OCI-LY3 (cell line): ENCODE measurements at regions not wholly inside any gene's neighbourhood (a gene's known extent, or its start where the extent isn't known, plus 50 kb on each side); places are given as distances from the start of the nearest gene placed in this dataset.

ENCODE experiments used
- H2AFZ ChIP-seq: fragments of 200-600, 300-600 bp; shearing (Covaris generic); 2 replicates; pipeline ENCODE4 v1.6.0; 2014; ENCODE audit warnings: antibody characterized with exemption, low read depth, low read length
- H3K27ac ChIP-seq: fragments of 200-600, 300-600 bp; sonication (generic); 2 replicates; pipeline ENCODE4 v1.5.1; 2014; ENCODE audit warnings: mild to moderate bottlenecking, low read length, moderate library complexity, mixed read lengths
- H3K27me3 ChIP-seq: fragments of 200-600, 300-600 bp; sonication (generic); 2 replicates; pipeline ENCODE4 v1.6.1; 2014; ENCODE audit warnings: low read depth, low read length, mixed read lengths
- H3K36me3 ChIP-seq: fragments of 200-600, 300-600 bp; sonication (generic); replicated peaks from 2 replicates; pipeline ENCODE3; 2014; ENCODE audit warnings: low read depth, low read length, mixed read lengths
- H3K4me1 ChIP-seq: fragments of 300-600, 200-600 bp; sonication (generic); 2 replicates; pipeline ENCODE4 v1.6.1; 2014; ENCODE audit warnings: low read length, mixed read lengths
- H3K4me2 ChIP-seq: fragments of 200-600, 300-600 bp; sonication (generic); 2 replicates; pipeline ENCODE4 v1.6.1; 2014; ENCODE audit warnings: low read length, mixed read lengths
- H3K4me3 ChIP-seq: fragments of 300-600, 200-600 bp; sonication (generic); 2 replicates; pipeline ENCODE4 v1.5.1; 2014; ENCODE audit warnings: antibody characterized with exemption, mild to moderate bottlenecking, low read length, moderate library complexity
- H3K79me2 ChIP-seq: fragments of 300-600, 200-600 bp; shearing (Covaris generic); 2 replicates; pipeline ENCODE4 v1.6.1; 2014; ENCODE audit warnings: mild to moderate bottlenecking, low read length, mixed read lengths
- H3K9ac ChIP-seq: fragments of 300-600, 200-600 bp; shearing (Covaris generic); 2 replicates; pipeline ENCODE4 v1.6.0; 2014; ENCODE audit warnings: mild to moderate bottlenecking, low read length, moderate library complexity
- H3K9me3 ChIP-seq: fragments of 200-600, 300-600 bp; shearing (Covaris generic); 2 replicates; pipeline ENCODE4 v1.6.1; 2014; ENCODE audit warnings: low read length, mixed read lengths; ENCODE audit not compliant: insufficient read depth
- H4K20me1 ChIP-seq: fragments of 200-600, 300-600 bp; sonication (generic); 2 replicates; pipeline ENCODE4 v1.6.1; 2016; ENCODE audit warnings: low read length, mixed read lengths; ENCODE audit not compliant: insufficient read depth
- EZH2phosphoT487 ChIP-seq: fragments of 200-600 bp; shearing (Covaris generic); IDR thresholded peaks from 2 replicates; pipeline ENCODE4 v1.6.1; 2018; ENCODE audit warnings: antibody characterized with exemption, mixed run types, low read depth
- TF ChIP-seq, protein P1 (sequence below): fragments of 200-600, 300-600 bp; sonication (generic); IDR thresholded peaks from 2 replicates; pipeline ENCODE4 v1.5.1; 2014; ENCODE audit warnings: antibody characterized with exemption, low read length, low read depth

DNA sequence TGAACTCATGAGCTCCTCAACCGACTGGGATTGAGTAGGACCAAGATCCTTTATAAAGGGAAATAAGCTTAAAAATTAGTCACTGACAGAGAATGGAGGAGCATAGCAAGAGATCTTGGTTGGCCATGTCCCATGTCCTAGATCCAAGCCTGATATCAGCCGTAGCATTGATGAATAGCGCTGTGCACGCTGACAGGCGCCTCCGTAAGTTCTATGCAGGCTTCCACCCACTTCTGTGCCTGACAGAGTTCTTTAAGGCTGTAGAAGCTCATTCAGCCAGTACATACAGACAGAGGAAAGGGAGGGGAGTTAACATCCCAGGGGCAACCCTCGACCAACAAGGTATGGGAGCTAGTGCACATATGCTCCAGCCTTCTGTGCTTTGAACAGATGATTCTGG, 251.7 kb upstream of the TBC1D5 start:
- no peaks in the 10 kb centered on the region for H3K9me3 ChIP-seq
- H3K4me1 ChIP-seq = no peaks in the 10 kb centered on the region
- H3K27me3 ChIP-seq = no peaks in the 10 kb centered on the region
- no peaks in the 10 kb centered on the region for H3K79me2 ChIP-seq
- H4K20me1 ChIP-seq = no peaks in the 10 kb centered on the region
- no peak overlapping the region for H3K9ac ChIP-seq
- TF ChIP-seq, protein P1, sequence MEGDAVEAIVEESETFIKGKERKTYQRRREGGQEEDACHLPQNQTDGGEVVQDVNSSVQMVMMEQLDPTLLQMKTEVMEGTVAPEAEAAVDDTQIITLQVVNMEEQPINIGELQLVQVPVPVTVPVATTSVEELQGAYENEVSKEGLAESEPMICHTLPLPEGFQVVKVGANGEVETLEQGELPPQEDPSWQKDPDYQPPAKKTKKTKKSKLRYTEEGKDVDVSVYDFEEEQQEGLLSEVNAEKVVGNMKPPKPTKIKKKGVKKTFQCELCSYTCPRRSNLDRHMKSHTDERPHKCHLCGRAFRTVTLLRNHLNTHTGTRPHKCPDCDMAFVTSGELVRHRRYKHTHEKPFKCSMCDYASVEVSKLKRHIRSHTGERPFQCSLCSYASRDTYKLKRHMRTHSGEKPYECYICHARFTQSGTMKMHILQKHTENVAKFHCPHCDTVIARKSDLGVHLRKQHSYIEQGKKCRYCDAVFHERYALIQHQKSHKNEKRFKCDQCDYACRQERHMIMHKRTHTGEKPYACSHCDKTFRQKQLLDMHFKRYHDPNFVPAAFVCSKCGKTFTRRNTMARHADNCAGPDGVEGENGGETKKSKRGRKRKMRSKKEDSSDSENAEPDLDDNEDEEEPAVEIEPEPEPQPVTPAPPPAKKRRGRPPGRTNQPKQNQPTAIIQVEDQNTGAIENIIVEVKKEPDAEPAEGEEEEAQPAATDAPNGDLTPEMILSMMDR = no peak
- TF ChIP-seq EZH2phosphoT487 = no peak
- H2AFZ ChIP-seq = no peak overlapping the region
- no peak overlapping the region for H3K4me2 ChIP-seq
- no peak overlapping the region for H3K27ac ChIP-seq
- no peak overlapping the region for H3K4me3 ChIP-seq
- no peaks in the 10 kb centered on the region for H3K36me3 ChIP-seq

DNA sequence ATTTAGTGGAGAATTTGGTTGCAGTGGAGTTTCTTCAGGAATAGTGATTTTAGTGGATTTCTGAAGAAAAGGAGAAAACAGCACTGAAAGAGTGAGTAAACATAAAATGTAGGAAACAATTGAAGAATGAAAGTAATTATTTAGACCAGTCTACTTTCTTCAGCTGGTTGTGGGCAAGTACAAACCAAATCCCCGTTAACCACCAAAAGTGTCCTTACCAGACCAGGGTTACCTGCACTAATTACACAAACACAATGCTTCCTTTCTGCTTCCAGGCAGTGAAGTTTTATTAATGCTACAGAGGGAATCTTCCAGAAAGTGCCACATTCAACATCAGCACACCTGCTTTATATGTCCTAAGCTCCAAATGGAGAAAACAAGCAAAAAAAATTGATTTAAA, 248.0 kb upstream of the TBC1D5 start:
- H3K36me3 ChIP-seq = no peaks in the 10 kb centered on the region
- no peaks in the 10 kb centered on the region for H4K20me1 ChIP-seq
- H3K4me2 ChIP-seq = no peak overlapping the region
- 0 out of 2 replicates have a peak, but pooled peaks cover 5% of the 10 kb centered on the region for H3K27me3 ChIP-seq
- no peak overlapping the region for H2AFZ ChIP-seq
- no peak overlapping the region for H3K27ac ChIP-seq
- no peak overlapping the region for H3K9ac ChIP-seq
- TF ChIP-seq, protein P1 = no peak
- TF ChIP-seq EZH2phosphoT487 = no peak
- H3K4me3 ChIP-seq = no peak overlapping the region
- H3K79me2 ChIP-seq = no peaks in the 10 kb centered on the region
- H3K4me1 ChIP-seq = no peaks in the 10 kb centered on the region
- no peaks in the 10 kb centered on the region for H3K9me3 ChIP-seq

DNA sequence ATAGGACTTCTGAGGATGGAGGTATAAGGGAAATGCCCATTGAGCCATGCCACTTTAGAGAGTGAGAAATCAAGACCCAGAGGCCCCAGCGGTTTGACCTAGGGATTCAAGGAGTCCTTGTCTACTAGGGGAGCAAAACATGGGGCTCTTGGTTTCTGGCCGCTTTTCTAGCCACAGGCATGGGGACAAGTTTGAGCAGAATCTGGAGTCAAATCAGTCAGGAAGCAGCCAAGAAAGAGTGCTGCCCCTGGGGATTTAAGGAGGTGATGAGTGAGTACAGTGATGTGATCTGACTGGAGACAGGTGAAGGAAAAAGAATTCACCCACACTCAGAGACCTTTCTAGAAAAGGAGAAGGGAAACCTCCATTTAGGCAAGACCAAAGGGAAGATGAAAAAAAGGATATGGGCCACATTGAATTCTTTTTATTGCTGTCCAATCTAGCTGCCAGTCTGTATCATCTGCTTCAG, 244.0 kb upstream of the TBC1D5 start:
- Histone ChIP-seq H3K36me3 (no peaks in the 10 kb centered on the region), H3K4me1 (no peaks in the 10 kb centered on the region), H3K4me2 (no peak overlapping the region), H3K9me3 (no peaks in the 10 kb centered on the region), H3K4me3 (no peak overlapping the region), H3K79me2 (no peaks in the 10 kb centered on the region), H3K9ac (no peak overlapping the region), H4K20me1 (no peaks in the 10 kb centered on the region), H2AFZ (no peak overlapping the region), H3K27ac (no peak overlapping the region), H3K27me3 (peaks cover 23% of the 10 kb centered on the region)
- TF ChIP-seq, protein P1 = no peak
- TF ChIP-seq EZH2phosphoT487 = no peak

DNA sequence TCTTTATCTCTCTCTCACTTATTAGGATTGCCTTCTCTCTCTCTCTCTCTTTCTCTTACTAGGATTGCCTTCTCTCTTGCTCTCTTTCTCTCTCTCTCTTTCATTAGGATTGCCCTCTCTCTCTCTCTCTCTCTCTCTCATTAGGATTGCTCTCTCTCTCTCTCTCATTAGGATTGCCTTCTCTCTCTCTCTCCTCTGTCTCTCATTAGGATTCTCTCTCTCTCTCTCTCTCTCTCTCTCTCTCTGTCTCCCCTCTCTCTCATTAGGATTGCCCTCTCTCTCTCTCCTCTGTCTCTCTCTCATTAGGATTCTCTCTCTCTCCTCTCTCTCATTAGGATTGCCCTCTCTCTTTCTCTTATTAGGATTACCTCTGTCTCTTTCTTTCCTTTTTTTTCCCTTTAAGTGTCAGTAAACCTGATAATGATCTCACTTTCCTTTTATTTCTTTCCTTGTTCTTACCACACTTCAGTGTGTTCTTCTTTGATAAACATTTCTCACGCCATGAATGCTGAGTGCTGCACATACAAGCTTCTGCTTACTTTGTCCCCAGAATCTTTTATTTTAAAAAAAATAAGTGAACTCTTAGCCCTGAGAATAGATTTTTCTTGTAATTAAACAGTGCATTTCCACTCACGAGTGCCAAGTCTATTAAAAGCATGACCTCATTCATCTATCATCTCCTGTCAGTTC, 243.4 kb upstream of the TBC1D5 start:
- Histone ChIP-seq H4K20me1 (no peaks in the 10 kb centered on the region), H2AFZ (no peak overlapping the region), H3K36me3 (no peaks in the 10 kb centered on the region), H3K27ac (no peak overlapping the region), H3K4me3 (no peak overlapping the region), H3K4me2 (no peak overlapping the region), H3K79me2 (no peaks in the 10 kb centered on the region), H3K9ac (no peak overlapping the region), H3K27me3 (peaks cover 23% of the 10 kb centered on the region), H3K9me3 (no peaks in the 10 kb centered on the region), H3K4me1 (no peaks in the 10 kb centered on the region)
- TF ChIP-seq, protein P1 = no peak
- no peak for TF ChIP-seq EZH2phosphoT487
